GM12878 (cell line): ENCODE measurements at regions not wholly inside any gene's neighbourhood (a gene's known extent, or its start where the extent isn't known, plus 50 kb on each side); places are given as distances from the start of the nearest gene placed in this dataset.

ENCODE experiments used
- ATAC-seq: fragments of 200-7000 bp; cut with Tn5 transposase; 3 replicates; pipeline ENCODE4 v1.9.1; 2020; ENCODE audit warnings: mild to moderate bottlenecking, moderate library complexity
- BruUV-seq: library from RNA; stranded (reverse); fragments of 400-500 nt; replicated peaks from 2 replicates; lab custom pipeline; 2021; lab: Mats Ljungman, UMichigan
- CTCF ChIA-PET: fragments of 300-600 bp; sonication (Branson Sonifier 250); formaldehyde crosslinking; extraction: SDS; loops from one replicate; lab custom pipeline; 2021; ENCODE audit warnings: inconsistent platforms; lab: Yijun Ruan, JAX
- POLR2A ChIA-PET: fragments of 350-600 bp; formaldehyde crosslinking; extraction: SDS; loops from one replicate; lab custom pipeline; 2021; ENCODE audit warnings: inconsistent platforms; lab: Charles Lee
- RAD21 ChIA-PET: fragments of 300-600 bp; sonication (Branson Sonifier 250); formaldehyde crosslinking; loops from one replicate; lab custom pipeline; 2023; ENCODE audit warnings: antibody characterized with exemption; ENCODE audit not compliant: unreplicated experiment; lab: Charles Lee
- SMC1A ChIA-PET: fragments of 300-600 bp; sonication (Branson Sonifier 250); formaldehyde crosslinking; loops from one replicate; lab custom pipeline; 2023; ENCODE audit not compliant: unreplicated experiment, uncharacterized antibody; lab: Charles Lee
- DNase-seq: peaks from one replicate; pipeline ENCODE4 v3.0.0-alpha.2; 2011; ENCODE audit warnings: low read depth, low spot score
- FAIRE-seq: peaks from 3 replicates; lab custom pipeline; 2011; peaks lifted over from hg19 to GRCh38; lab: Jason Lieb, UNC
- H2AFZ ChIP-seq: 2 replicates; pipeline ENCODE4 v1.6.0; 2011; ENCODE audit warnings: low read depth, low read length, control low read depth; ENCODE audit not compliant: control insufficient read depth
- H3K27ac ChIP-seq: 2 replicates; pipeline ENCODE4 v1.5.1; 2011; ENCODE audit warnings: control low read depth; ENCODE audit not compliant: control insufficient read depth, insufficient read depth
- H3K27me3 ChIP-seq, 2 experiments: replicated peaks in 1 of 2; 2 replicates each; pipeline versions ENCODE4 v1.6.0 to v1.6.1; 2011; ENCODE audit warnings: low read length in 1 of 2; ENCODE audit not compliant: control insufficient read depth in 2 of 2, insufficient read depth in 2 of 2
- H3K36me3 ChIP-seq, 2 experiments: 2 replicates each; pipeline ENCODE4 v1.5.1; 2011; ENCODE audit warnings: low read length in 1 of 2; ENCODE audit not compliant: control insufficient read depth in 2 of 2, insufficient read depth in 2 of 2
- H3K4me1 ChIP-seq: 2 replicates; pipeline ENCODE4 v1.6.1; 2011; ENCODE audit warnings: mild to moderate bottlenecking, low read length, moderate library complexity, mixed read lengths; ENCODE audit not compliant: control insufficient read depth, insufficient read depth
- H3K4me2 ChIP-seq: 2 replicates; pipeline ENCODE4 v1.6.0; 2011; ENCODE audit warnings: control low read depth; ENCODE audit not compliant: control insufficient read depth, insufficient read depth
- H3K4me3 ChIP-seq: fragments of 200-600 bp; sonication (generic); 2 replicates; pipeline ENCODE4 v1.5.1; 2016
- H3K79me2 ChIP-seq: 2 replicates; pipeline ENCODE4 v1.6.0; 2011; ENCODE audit warnings: low read length; ENCODE audit not compliant: control insufficient read depth, insufficient read depth
- H3K9ac ChIP-seq: 2 replicates; pipeline ENCODE4 v1.8.0; 2011; ENCODE audit warnings: low read length, control low read depth, mixed read lengths; ENCODE audit not compliant: control insufficient read depth, insufficient read depth
- H3K9me3 ChIP-seq: replicated peaks from 3 replicates; pipeline ENCODE4 v1.5.1; 2011; ENCODE audit warnings: mild to moderate bottlenecking, low read length; ENCODE audit not compliant: control insufficient read depth, insufficient read depth
- H4K20me1 ChIP-seq: 2 replicates; pipeline ENCODE4 v1.6.0; 2011; ENCODE audit not compliant: control insufficient read depth, insufficient read depth
- CBX3 ChIP-seq: fragments of 200-600 bp; sonication (generic); IDR thresholded peaks from 2 replicates; pipeline ENCODE4 v1.6.1; 2016; ENCODE audit warnings: low read depth, borderline replicate concordance
- CHD4 ChIP-seq: fragments of 200-600 bp; sonication (generic); IDR thresholded peaks from 2 replicates; pipeline ENCODE4 v1.6.1; 2016; ENCODE audit warnings: mild to moderate bottlenecking
- ETV6 ChIP-seq, 2 experiments: fragments of 450-650 bp in 1 of 2; IDR thresholded peaks in 1 of 2; conservative IDR thresholded peaks in 1 of 2; 2 replicates each; pipeline ENCODE4 v1.6.1; 2014; ENCODE audit warnings: antibody characterized with exemption in 1 of 2, borderline replicate concordance in 1 of 2, low read depth in 1 of 2, mild to moderate bottlenecking in 1 of 2, moderate library complexity in 1 of 2
- MYC ChIP-seq: IDR thresholded peaks from 2 replicates; pipeline ENCODE4 v1.6.1; 2011; ENCODE audit warnings: mild to moderate bottlenecking, low read length, moderate library complexity, inconsistent platforms; ENCODE audit not compliant: insufficient read depth, insufficient replicate concordance, insufficient read length, severe bottlenecking
- POLR2AphosphoS2 ChIP-seq: IDR thresholded peaks from 2 replicates; pipeline ENCODE4 v1.6.1; 2011; ENCODE audit warnings: low read depth, mild to moderate bottlenecking, low read length, improper control_type of control experiment, moderate library complexity
- SREBF2 ChIP-seq: IDR thresholded peaks from 2 replicates; pipeline ENCODE4 v1.6.1; 2012; ENCODE audit warnings: mild to moderate bottlenecking, low read length
- USF2 ChIP-seq: IDR thresholded peaks from 2 replicates; pipeline ENCODE4 v1.6.1; 2011; ENCODE audit warnings: low read depth, low read length, improper control_type of control experiment, borderline replicate concordance
- WGBS: methylation state at CpG from one replicate; pipeline ENCODE4 v1.1.6; 2016; ENCODE audit warnings: low lambda C conversion rate; ENCODE audit not compliant: insufficient replicate concordance, insufficient coverage; ENCODE audit errors: missing lambda C conversion rate; 5-methylcytosine and 5-hydroxymethylcytosine counted together
- in situ Hi-C: fragments of 300-500 bp; cut with MboI; formaldehyde crosslinking; loops from 9 replicates; pipeline ENCODE4 v1.14.3; 2018; ENCODE audit warnings: mixed read lengths
- intact Hi-C: fragments of 100-400 bp; cut with micrococcal nuclease; formaldehyde crosslinking; loops from one replicate; pipeline ENCODE4 v1.14.2; 2022; ENCODE audit not compliant: unreplicated experiment
- TF ChIP-seq, protein P1 (sequence below): IDR thresholded peaks from 2 replicates; pipeline ENCODE4 v1.6.1; 2012; ENCODE audit warnings: low read depth, low read length, improper control_type of control experiment

GRCh38 chr5:57893926-57894325 is 411.3 kb upstream of the ACTBL2 start:
- H3K4me1 ChIP-seq = no peaks in the 10 kb centered on the region
- DNase-seq (no peak), FAIRE-seq (no peak), ATAC-seq (no peak)
- SMC1A ChIA-PET = no interaction called here
- H3K4me3 ChIP-seq = no peak overlapping the region
- no peak for TF ChIP-seq ETV6 (conservative IDR thresholded peaks at IDR 0.05 in 1 of 2, IDR thresholded peaks at IDR 0.05 in 1 of 2; ENCODE audit: borderline replicate concordance in 1 of 2, low read depth in 1 of 2)
- no peak for TF ChIP-seq USF2
- no peak for TF ChIP-seq CHD4
- TF ChIP-seq POLR2AphosphoS2 = no peak
- no peak for TF ChIP-seq CBX3
- TF ChIP-seq, protein P1, sequence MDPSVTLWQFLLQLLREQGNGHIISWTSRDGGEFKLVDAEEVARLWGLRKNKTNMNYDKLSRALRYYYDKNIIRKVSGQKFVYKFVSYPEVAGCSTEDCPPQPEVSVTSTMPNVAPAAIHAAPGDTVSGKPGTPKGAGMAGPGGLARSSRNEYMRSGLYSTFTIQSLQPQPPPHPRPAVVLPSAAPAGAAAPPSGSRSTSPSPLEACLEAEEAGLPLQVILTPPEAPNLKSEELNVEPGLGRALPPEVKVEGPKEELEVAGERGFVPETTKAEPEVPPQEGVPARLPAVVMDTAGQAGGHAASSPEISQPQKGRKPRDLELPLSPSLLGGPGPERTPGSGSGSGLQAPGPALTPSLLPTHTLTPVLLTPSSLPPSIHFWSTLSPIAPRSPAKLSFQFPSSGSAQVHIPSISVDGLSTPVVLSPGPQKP = no peak
- TF ChIP-seq MYC = no peak
- no peak for TF ChIP-seq SREBF2
- H3K27me3 ChIP-seq = no peaks in the 10 kb centered on the region; a peak in 1 of 4 replicates
- no peak overlapping the region for H3K27ac ChIP-seq
- in situ Hi-C loops (no loop called here), intact Hi-C loops (no loop called here)
- H2AFZ ChIP-seq = no peak overlapping the region
- no peaks in the 10 kb centered on the region for H3K9me3 ChIP-seq
- WGBS = 0% methylated on average over 1 of the region's 1 CpG
- RAD21 ChIA-PET = no interaction called here
- no peak overlapping the region for H3K4me2 ChIP-seq
- H3K79me2 ChIP-seq = no peaks in the 10 kb centered on the region
- H4K20me1 ChIP-seq = no peaks in the 10 kb centered on the region
- CTCF ChIA-PET = no interaction called here
- H3K36me3 ChIP-seq = no peaks in the 10 kb centered on the region
- no TSS peak for BruUV-seq
- POLR2A ChIA-PET = no interaction called here
- no peak overlapping the region for H3K9ac ChIP-seq
